ENCODE measurements at regions not wholly inside any gene's neighbourhood (a gene's known extent, or its start where the extent isn't known, plus 50 kb on each side); places are given as distances from the start of the nearest gene placed in this dataset.

GRCh38 chr14:87131879-87132278 is 861.1 kb downstream of the GALC start:
- TF ChIP-seq CTCF (IDR thresholded peaks at IDR 0.05; ENCODE audit: partially characterized antibody, unreplicated experiment), result no peak
- Mint-ChIP-seq H3K9me3 (ENCODE audit: unreplicated experiment) (no peaks in the 10 kb centered on the region), H3K36me3 (ENCODE audit: unreplicated experiment) (no peaks in the 10 kb centered on the region), H3K27me3 (ENCODE audit: unreplicated experiment) (no peaks in the 10 kb centered on the region), H3K4me1 (ENCODE audit: low read depth, unreplicated experiment) (no peaks in the 10 kb centered on the region), H3K4me3 (ENCODE audit: unreplicated experiment) (no peak overlapping the region), H3K27ac (ENCODE audit: unreplicated experiment) (no peak overlapping the region)
- DNase-seq, result no peak

- Mint-ChIP-seq H3K27me3 (ENCODE audit: unreplicated experiment) (no peaks in the 10 kb centered on the region), H3K9me3 (ENCODE audit: unreplicated experiment) (peaks cover 1% of the 10 kb centered on the region), H3K27ac (ENCODE audit: unreplicated experiment) (no peak overlapping the region), H3K36me3 (ENCODE audit: unreplicated experiment) (no peaks in the 10 kb centered on the region), H3K4me1 (ENCODE audit: low read depth, unreplicated experiment) (peaks cover 2% of the 10 kb centered on the region), H3K4me3 (ENCODE audit: unreplicated experiment) (no peak overlapping the region)
- no peak for DNase-seq
- TF ChIP-seq CTCF (IDR thresholded peaks at IDR 0.05; ENCODE audit: partially characterized antibody, unreplicated experiment), result no peak
Observed at GRCh38 chr14:87122166-87122565, 870.8 kb downstream of the GALC start.

- no peak for TF ChIP-seq CTCF (IDR thresholded peaks at IDR 0.05; ENCODE audit: partially characterized antibody, unreplicated experiment)
- Mint-ChIP-seq H3K36me3 (ENCODE audit: unreplicated experiment) (no peaks in the 10 kb centered on the region), H3K4me1 (ENCODE audit: low read depth, unreplicated experiment) (peaks cover 2% of the 10 kb centered on the region), H3K4me3 (ENCODE audit: unreplicated experiment) (no peak overlapping the region), H3K27ac (ENCODE audit: unreplicated experiment) (no peak overlapping the region), H3K27me3 (ENCODE audit: unreplicated experiment) (no peaks in the 10 kb centered on the region), H3K9me3 (ENCODE audit: unreplicated experiment) (peaks cover 1% of the 10 kb centered on the region)
- no peak for DNase-seq
Observed at GRCh38 chr14:87121716-87122115, 871.3 kb downstream of the GALC start.

GRCh38 chr14:87115234-87115633 is 877.7 kb downstream of the GALC start:
- Mint-ChIP-seq H3K4me1 (ENCODE audit: low read depth, unreplicated experiment) (no peaks in the 10 kb centered on the region), H3K27me3 (ENCODE audit: unreplicated experiment) (no peaks in the 10 kb centered on the region), H3K36me3 (ENCODE audit: unreplicated experiment) (no peaks in the 10 kb centered on the region), H3K27ac (ENCODE audit: unreplicated experiment) (no peak overlapping the region), H3K4me3 (ENCODE audit: unreplicated experiment) (no peak overlapping the region), H3K9me3 (ENCODE audit: unreplicated experiment) (peaks cover 1% of the 10 kb centered on the region)
- no peak for TF ChIP-seq CTCF (IDR thresholded peaks at IDR 0.05; ENCODE audit: partially characterized antibody, unreplicated experiment)
- DNase-seq, result no peak

- Mint-ChIP-seq H3K4me1 (ENCODE audit: low read depth, unreplicated experiment) (no peaks in the 10 kb centered on the region), H3K27me3 (ENCODE audit: unreplicated experiment) (no peaks in the 10 kb centered on the region), H3K9me3 (ENCODE audit: unreplicated experiment) (no peaks in the 10 kb centered on the region), H3K27ac (ENCODE audit: unreplicated experiment) (no peak overlapping the region), H3K4me3 (ENCODE audit: unreplicated experiment) (no peak overlapping the region), H3K36me3 (ENCODE audit: unreplicated experiment) (no peaks in the 10 kb centered on the region)
- TF ChIP-seq CTCF (IDR thresholded peaks at IDR 0.05; ENCODE audit: partially characterized antibody, unreplicated experiment), result peak; percentile 13
- DNase-seq, result no peak
Observed at GRCh38 chr14:87113286-87113685, 879.7 kb downstream of the GALC start.

All from glutamatergic neuron (in vitro differentiated cells).